Activated CD8-positive, alpha-beta T cell treated with anti-CD3 and anti-CD28 coated beads, Interleukin-2, amount 10 ng/mL, durations not matched to agents 7 days and 5 days (primary cell): ENCODE measurements at regions not wholly inside any gene's neighbourhood (a gene's known extent, or its start where the extent isn't known, plus 50 kb on each side); places are given as distances from the start of the nearest gene placed in this dataset.

Experiments
- ATAC-seq: fragments of 150-1000 bp; cut with Tn5 transposase; one replicate; pipeline ENCODE4 v1.10.0; 2021; ENCODE audit warnings: moderate library complexity
- CTCF ChIA-PET: fragments of 350-600 bp; sonication (Branson Sonifier 250); formaldehyde crosslinking; loops from one replicate; lab custom pipeline; 2021; ENCODE audit warnings: antibody characterized with exemption; lab: Charles Lee
- POLR2A ChIA-PET: fragments of 350-600 bp; sonication (Branson Sonifier 250); formaldehyde crosslinking; loops from one replicate; lab custom pipeline; 2021; ENCODE audit warnings: antibody characterized with exemption; lab: Charles Lee
- DNase-seq: peaks from one replicate; pipeline ENCODE4 v3.0.0-alpha.2; 2020
- H3K27ac Mint-ChIP-seq: one replicate; pipeline ENCODE4 v1.8.0; 2021; ENCODE audit warnings: mild to moderate bottlenecking, mixed read lengths
- H3K27me3 Mint-ChIP-seq: one replicate; pipeline ENCODE4 v1.8.0; 2021; ENCODE audit warnings: low read depth, mixed read lengths
- H3K36me3 Mint-ChIP-seq: one replicate; pipeline ENCODE4 v1.8.0; 2021; ENCODE audit warnings: low read depth, mixed read lengths
- H3K4me1 Mint-ChIP-seq: one replicate; pipeline ENCODE4 v1.8.0; 2021; ENCODE audit warnings: low read depth, mixed read lengths
- H3K4me3 Mint-ChIP-seq: one replicate; pipeline ENCODE4 v1.8.0; 2021; ENCODE audit warnings: mild to moderate bottlenecking, mixed read lengths
- H3K9me3 Mint-ChIP-seq: one replicate; pipeline ENCODE4 v1.8.0; 2022; ENCODE audit warnings: mixed read lengths; ENCODE audit not compliant: insufficient read depth

GRCh38 chr9:106296426-106296825 is 566.5 kb upstream of the ZNF462 start:
- ATAC-seq (no peak), DNase-seq (no peak)
- ChIA-PET POLR2A (no interaction called here), CTCF (no interaction called here)
- Mint-ChIP-seq H3K4me3 (no peak overlapping the region), H3K27ac (no peak overlapping the region), H3K9me3 (no peaks in the 10 kb centered on the region), H3K4me1 (no peaks in the 10 kb centered on the region), H3K27me3 (no peaks in the 10 kb centered on the region), H3K36me3 (no peaks in the 10 kb centered on the region)

- Mint-ChIP-seq H3K27ac (no peak overlapping the region), H3K4me3 (no peak overlapping the region), H3K9me3 (no peaks in the 10 kb centered on the region), H3K4me1 (no peaks in the 10 kb centered on the region), H3K27me3 (no peaks in the 10 kb centered on the region), H3K36me3 (no peaks in the 10 kb centered on the region)
- DNase-seq (no peak), ATAC-seq (no peak)
- ChIA-PET POLR2A (no interaction called here), CTCF (no interaction called here)
Observed at GRCh38 chr9:106298997-106299396, 564.0 kb upstream of the ZNF462 start.

- Mint-ChIP-seq H3K9me3 (no peaks in the 10 kb centered on the region), H3K27ac (no peak overlapping the region), H3K27me3 (no peaks in the 10 kb centered on the region), H3K4me3 (no peak overlapping the region), H3K36me3 (no peaks in the 10 kb centered on the region), H3K4me1 (no peaks in the 10 kb centered on the region)
- ChIA-PET CTCF (no interaction called here), POLR2A (no interaction called here)
- no peak for DNase-seq
- ATAC-seq: no peak
Observed at GRCh38 chr9:106304401-106304920, 558.5 kb upstream of the ZNF462 start.

- no peak for DNase-seq
Observed at GRCh38 chr9:106305428-106306133, 557.4 kb upstream of the ZNF462 start.

GRCh38 chr9:106307670-106308069 is 555.3 kb upstream of the ZNF462 start:
- H3K27ac Mint-ChIP-seq: no peak overlapping the region
- no peaks in the 10 kb centered on the region for H3K27me3 Mint-ChIP-seq
- no peak for ATAC-seq
- no peak overlapping the region for H3K4me3 Mint-ChIP-seq
- no peaks in the 10 kb centered on the region for H3K36me3 Mint-ChIP-seq
- H3K4me1 Mint-ChIP-seq: no peaks in the 10 kb centered on the region
- no peaks in the 10 kb centered on the region for H3K9me3 Mint-ChIP-seq
- ChIA-PET POLR2A (no interaction called here), CTCF (no interaction called here)
- DNase-seq: no peak

More at GRCh38 chr9:106305428-106306133, 557.4 kb upstream of the ZNF462 start:
- ChIA-PET POLR2A (no interaction called here), CTCF (no interaction called here)
- ATAC-seq: no peak
- Mint-ChIP-seq H3K4me1 (no peaks in the 10 kb centered on the region), H3K36me3 (no peaks in the 10 kb centered on the region), H3K9me3 (no peaks in the 10 kb centered on the region), H3K27me3 (no peaks in the 10 kb centered on the region), H3K27ac (no peak overlapping the region), H3K4me3 (no peak overlapping the region)

- Mint-ChIP-seq H3K36me3 (no peaks in the 10 kb centered on the region), H3K9me3 (no peaks in the 10 kb centered on the region), H3K4me3 (no peak overlapping the region), H3K27ac (no peak overlapping the region), H3K4me1 (peaks cover 2% of the 10 kb centered on the region), H3K27me3 (no peaks in the 10 kb centered on the region)
- ChIA-PET CTCF (no interaction called here), POLR2A (no interaction called here)
- DNase-seq (no peak), ATAC-seq (no peak)
Observed at GRCh38 chr9:106309925-106310324, 553.0 kb upstream of the ZNF462 start.

GRCh38 chr9:106310782-106311181 is 552.2 kb upstream of the ZNF462 start:
- Mint-ChIP-seq H3K27me3 (no peaks in the 10 kb centered on the region), H3K4me3 (no peak overlapping the region), H3K27ac (no peak overlapping the region), H3K9me3 (no peaks in the 10 kb centered on the region), H3K36me3 (no peaks in the 10 kb centered on the region), H3K4me1 (peaks cover 2% of the 10 kb centered on the region)
- ATAC-seq (no peak), DNase-seq (no peak)
- ChIA-PET POLR2A (no interaction called here), CTCF (no interaction called here)

- no peak overlapping the region for H3K4me3 Mint-ChIP-seq
- no peaks in the 10 kb centered on the region for H3K27me3 Mint-ChIP-seq
- H3K36me3 Mint-ChIP-seq: no peaks in the 10 kb centered on the region
- DNase-seq: no peak
- no peak overlapping the region for H3K27ac Mint-ChIP-seq
- no peak for ATAC-seq
- CTCF ChIA-PET: no interaction called here
- H3K4me1 Mint-ChIP-seq: peaks cover 2% of the 10 kb centered on the region
- peaks cover 4% of the 10 kb centered on the region for H3K9me3 Mint-ChIP-seq
- POLR2A ChIA-PET: no interaction called here
Observed at GRCh38 chr9:106312906-106313305, 550.1 kb upstream of the ZNF462 start.

GRCh38 chr9:106314476-106314875 is 548.5 kb upstream of the ZNF462 start:
- Mint-ChIP-seq H3K4me1 (peaks cover 2% of the 10 kb centered on the region), H3K27me3 (no peaks in the 10 kb centered on the region), H3K9me3 (peaks cover 4% of the 10 kb centered on the region), H3K4me3 (no peak overlapping the region), H3K36me3 (no peaks in the 10 kb centered on the region), H3K27ac (no peak overlapping the region)
- DNase-seq: no peak
- ChIA-PET POLR2A (no interaction called here), CTCF (no interaction called here)
- ATAC-seq: no peak

GRCh38 chr9:106321394-106322180 is 541.4 kb upstream of the ZNF462 start:
- ChIA-PET CTCF (no interaction called here), POLR2A (no interaction called here)
- Mint-ChIP-seq H3K36me3 (no peaks in the 10 kb centered on the region), H3K27ac (no peak overlapping the region), H3K9me3 (peaks cover 7% of the 10 kb centered on the region), H3K4me3 (no peak overlapping the region), H3K27me3 (no peaks in the 10 kb centered on the region), H3K4me1 (no peaks in the 10 kb centered on the region)
- no peak for ATAC-seq
- no peak for DNase-seq

GRCh38 chr9:106322706-106323245 is 540.2 kb upstream of the ZNF462 start:
- DNase-seq (no peak), ATAC-seq (no peak)
- H3K36me3 Mint-ChIP-seq: no peaks in the 10 kb centered on the region
- no peak overlapping the region for H3K4me3 Mint-ChIP-seq
- H3K27ac Mint-ChIP-seq: no peak overlapping the region
- ChIA-PET POLR2A (no interaction called here), CTCF (no interaction called here)
- H3K4me1 Mint-ChIP-seq: no peaks in the 10 kb centered on the region
- H3K9me3 Mint-ChIP-seq: peaks cover 3% of the 10 kb centered on the region
- H3K27me3 Mint-ChIP-seq: no peaks in the 10 kb centered on the region

GRCh38 chr9:106324053-106324585 is 538.8 kb upstream of the ZNF462 start:
- Mint-ChIP-seq H3K27ac (no peak overlapping the region), H3K27me3 (no peaks in the 10 kb centered on the region), H3K9me3 (peaks cover 3% of the 10 kb centered on the region), H3K36me3 (no peaks in the 10 kb centered on the region), H3K4me1 (no peaks in the 10 kb centered on the region), H3K4me3 (no peak overlapping the region)
- ATAC-seq: no peak
- CTCF ChIA-PET: no interaction called here
- DNase-seq: no peak
- POLR2A ChIA-PET: no interaction called here
